OCI-LY7 (cell line): ENCODE measurements at regions not wholly inside any gene's neighbourhood (a gene's known extent, or its start where the extent isn't known, plus 50 kb on each side); places are given as distances from the start of the nearest gene placed in this dataset.

ENCODE experiments used
- EZH2phosphoT487 ChIP-seq: fragments of 200-600 bp; sonication (generic); IDR thresholded peaks from 2 replicates; pipeline ENCODE4 v1.6.1; 2018; ENCODE audit warnings: low read depth, borderline replicate concordance, mild to moderate bottlenecking, mixed run types, antibody characterized with exemption, low read length, moderate library complexity, mixed read lengths
- TF ChIP-seq, protein P1 (sequence below): fragments of 200-600 bp; sonication (generic); conservative IDR thresholded peaks from 2 replicates; pipeline ENCODE4 v1.5.1; 2014; ENCODE audit warnings: mild to moderate bottlenecking, antibody characterized with exemption, low read length, moderate library complexity, mixed read lengths

DNA sequence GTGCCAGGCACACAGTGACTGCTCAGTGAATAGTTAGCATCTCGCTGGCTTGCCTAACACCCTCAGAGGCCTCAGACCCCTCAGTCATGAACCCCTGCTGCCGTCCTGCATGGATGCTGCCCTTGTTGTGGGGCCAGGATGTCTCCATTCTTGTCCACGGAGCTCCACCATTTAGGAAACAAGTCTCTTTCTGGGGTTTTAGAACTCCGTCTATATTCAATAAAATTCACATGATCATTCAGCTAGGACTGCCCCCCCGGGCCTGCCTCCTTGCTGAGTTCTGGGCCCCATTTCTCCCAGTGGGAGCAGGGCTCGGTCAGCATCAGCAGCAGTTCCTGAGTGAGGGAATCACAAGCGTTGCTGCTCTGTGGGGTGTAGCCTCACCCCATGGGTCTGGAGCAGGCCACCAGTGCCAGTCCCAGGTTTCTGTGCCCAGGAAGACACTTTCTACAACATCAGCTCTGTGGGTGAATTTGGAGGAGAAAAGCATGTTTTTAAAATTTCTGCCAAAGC, 134.1 kb downstream of the RHOU start:
- TF ChIP-seq, protein P1, sequence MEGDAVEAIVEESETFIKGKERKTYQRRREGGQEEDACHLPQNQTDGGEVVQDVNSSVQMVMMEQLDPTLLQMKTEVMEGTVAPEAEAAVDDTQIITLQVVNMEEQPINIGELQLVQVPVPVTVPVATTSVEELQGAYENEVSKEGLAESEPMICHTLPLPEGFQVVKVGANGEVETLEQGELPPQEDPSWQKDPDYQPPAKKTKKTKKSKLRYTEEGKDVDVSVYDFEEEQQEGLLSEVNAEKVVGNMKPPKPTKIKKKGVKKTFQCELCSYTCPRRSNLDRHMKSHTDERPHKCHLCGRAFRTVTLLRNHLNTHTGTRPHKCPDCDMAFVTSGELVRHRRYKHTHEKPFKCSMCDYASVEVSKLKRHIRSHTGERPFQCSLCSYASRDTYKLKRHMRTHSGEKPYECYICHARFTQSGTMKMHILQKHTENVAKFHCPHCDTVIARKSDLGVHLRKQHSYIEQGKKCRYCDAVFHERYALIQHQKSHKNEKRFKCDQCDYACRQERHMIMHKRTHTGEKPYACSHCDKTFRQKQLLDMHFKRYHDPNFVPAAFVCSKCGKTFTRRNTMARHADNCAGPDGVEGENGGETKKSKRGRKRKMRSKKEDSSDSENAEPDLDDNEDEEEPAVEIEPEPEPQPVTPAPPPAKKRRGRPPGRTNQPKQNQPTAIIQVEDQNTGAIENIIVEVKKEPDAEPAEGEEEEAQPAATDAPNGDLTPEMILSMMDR = no peak
- no peak for TF ChIP-seq EZH2phosphoT487
